ENCODE measurements at regions not wholly inside any gene's neighbourhood (a gene's known extent, or its start where the extent isn't known, plus 50 kb on each side); places are given as distances from the start of the nearest gene placed in this dataset.
"Not testable (repeated sequence)": the region's sequence is repeated elsewhere in the genome, so short reads cannot be mapped to it uniquely, and the experiment has no call there.

GRCh38 chr3:95539950-95540483, 1274.4 kb upstream of the EPHA6 start:
- CTCF ChIA-PET, result no interaction called here

GRCh38 chr3:95565502-95565901, 1248.9 kb upstream of the EPHA6 start:
- H3K27me3 Mint-ChIP-seq, result no peaks in the 10 kb centered on the region
- no peaks in the 10 kb centered on the region for H3K4me1 Mint-ChIP-seq
- peaks cover 8% of the 10 kb centered on the region for H3K9me3 Mint-ChIP-seq (ENCODE audit: low read depth)

More at GRCh38 chr3:95539950-95540483, 1274.4 kb upstream of the EPHA6 start:
- Mint-ChIP-seq H3K27ac (no peak overlapping the region), H3K9me3 (ENCODE audit: low read depth) (peaks cover 6% of the 10 kb centered on the region), H3K4me1 (no peaks in the 10 kb centered on the region), H3K27me3 (no peaks in the 10 kb centered on the region), H3K36me3 (no peaks in the 10 kb centered on the region), H3K4me3 (no peak overlapping the region)
- ATAC-seq, result no peak
- no peak for DNase-seq

DNA sequence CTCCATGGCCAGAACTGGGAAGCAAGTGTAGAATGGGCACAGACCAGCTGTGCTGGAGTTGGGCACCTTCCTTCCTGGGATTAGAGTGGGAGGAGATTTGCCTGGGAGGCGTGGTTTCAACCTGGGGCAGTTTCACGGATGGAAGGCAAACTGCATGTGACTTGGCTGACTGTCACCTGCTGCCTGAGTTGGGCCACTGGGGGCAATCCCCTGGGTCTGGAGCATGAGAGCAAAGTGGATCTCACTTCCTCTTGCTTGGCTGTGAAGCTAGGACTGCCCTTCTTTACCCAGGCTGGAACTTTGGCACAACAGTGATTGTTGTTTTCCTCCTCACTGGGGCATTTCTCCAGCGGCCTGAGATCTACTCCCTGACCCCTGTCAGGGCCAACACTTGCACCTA, 1247.0 kb upstream of the EPHA6 start:
- Mint-ChIP-seq H3K36me3 (no peaks in the 10 kb centered on the region), H3K27me3 (no peaks in the 10 kb centered on the region), H3K4me1 (no peaks in the 10 kb centered on the region), H3K4me3 (no peak overlapping the region), H3K9me3 (ENCODE audit: low read depth) (peaks cover 8% of the 10 kb centered on the region), H3K27ac (no peak overlapping the region)
- DNase-seq (no peak), ATAC-seq (no peak)
- CTCF ChIA-PET, result no interaction called here

More at GRCh38 chr3:95565502-95565901, 1248.9 kb upstream of the EPHA6 start:
- no peak overlapping the region for H3K4me3 Mint-ChIP-seq
- no peak overlapping the region for H3K27ac Mint-ChIP-seq
- CTCF ChIA-PET, result no interaction called here
- ATAC-seq (no peak), DNase-seq (no peak)
- no peaks in the 10 kb centered on the region for H3K36me3 Mint-ChIP-seq

GRCh38 chr3:95586754-95587153, 1227.6 kb upstream of the EPHA6 start:
- Mint-ChIP-seq H3K9me3 (ENCODE audit: low read depth) (peaks cover 8% of the 10 kb centered on the region), H3K4me3 (no peak overlapping the region), H3K4me1 (no peaks in the 10 kb centered on the region), H3K27ac (no peak overlapping the region), H3K27me3 (no peaks in the 10 kb centered on the region), H3K36me3 (no peaks in the 10 kb centered on the region)
- no peak for ATAC-seq
- DNase-seq, result no peak
- CTCF ChIA-PET, result interaction anchor here (0.7 kb wide), 1 partner anchor 114 kb away, joined by 3 read pairs; no protein-coding TSS in a partner anchor

DNA sequence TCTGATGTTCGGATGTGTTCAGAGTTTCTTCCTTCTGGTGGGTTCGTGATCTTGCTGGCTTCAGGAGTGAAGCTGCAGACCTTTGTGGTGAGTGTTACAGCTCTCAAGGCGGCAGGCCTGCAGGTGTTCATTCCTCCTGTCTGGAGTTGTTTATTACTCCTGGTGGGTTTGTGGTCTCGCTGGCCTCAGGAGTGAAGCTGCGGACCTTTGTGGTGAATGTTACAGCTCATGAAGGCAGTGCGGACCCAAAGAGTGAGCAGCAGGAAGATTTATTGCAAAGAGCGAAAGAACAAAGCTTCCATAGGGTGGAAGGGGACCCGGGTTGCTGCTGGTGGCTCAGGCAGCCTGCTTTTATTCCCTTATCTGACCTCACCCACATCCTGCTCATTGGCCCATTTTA, 1226.8 kb upstream of the EPHA6 start:
- DNase-seq; CTCF ChIA-PET; H3K4me1 Mint-ChIP-seq; H3K27ac Mint-ChIP-seq; H3K9me3 Mint-ChIP-seq (ENCODE audit: low read depth); H3K4me3 Mint-ChIP-seq; H3K27me3 Mint-ChIP-seq; H3K36me3 Mint-ChIP-seq; ATAC-seq: not testable (repeated sequence)

DNA sequence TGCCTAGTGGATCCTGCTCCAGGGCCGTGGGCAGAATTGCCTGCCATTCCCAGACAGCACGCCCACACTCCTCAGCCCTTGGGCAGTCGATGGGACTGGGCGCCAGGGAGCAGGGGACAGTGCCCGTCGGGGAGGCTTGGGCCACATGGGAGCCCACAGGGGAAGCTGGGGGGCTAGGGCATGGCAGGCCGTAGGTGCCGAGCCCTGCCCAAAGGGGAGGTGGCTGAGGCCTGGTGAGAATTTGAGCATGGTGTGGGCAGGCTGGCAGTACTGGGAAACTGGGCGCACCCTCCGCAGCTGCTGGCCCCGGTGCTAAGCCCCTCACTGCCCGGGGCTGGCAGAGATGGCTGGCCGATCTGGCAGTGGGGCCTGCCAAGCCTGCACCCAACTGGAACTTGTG, 1225.9 kb upstream of the EPHA6 start:
- CTCF ChIA-PET, result no interaction called here
- H3K9me3 Mint-ChIP-seq (ENCODE audit: low read depth), result peaks cover 7% of the 10 kb centered on the region
- no peaks in the 10 kb centered on the region for H3K27me3 Mint-ChIP-seq
- no peaks in the 10 kb centered on the region for H3K4me1 Mint-ChIP-seq
- DNase-seq, result no peak
- no peak overlapping the region for H3K27ac Mint-ChIP-seq
- H3K4me3 Mint-ChIP-seq, result no peak overlapping the region
- ATAC-seq, result no peak
- no peaks in the 10 kb centered on the region for H3K36me3 Mint-ChIP-seq

- DNase-seq (no peak), ATAC-seq (no peak)
These were observed 1218.8 kb upstream of the EPHA6 start for GRCh38 chr3:95595416-95596075.

DNA sequence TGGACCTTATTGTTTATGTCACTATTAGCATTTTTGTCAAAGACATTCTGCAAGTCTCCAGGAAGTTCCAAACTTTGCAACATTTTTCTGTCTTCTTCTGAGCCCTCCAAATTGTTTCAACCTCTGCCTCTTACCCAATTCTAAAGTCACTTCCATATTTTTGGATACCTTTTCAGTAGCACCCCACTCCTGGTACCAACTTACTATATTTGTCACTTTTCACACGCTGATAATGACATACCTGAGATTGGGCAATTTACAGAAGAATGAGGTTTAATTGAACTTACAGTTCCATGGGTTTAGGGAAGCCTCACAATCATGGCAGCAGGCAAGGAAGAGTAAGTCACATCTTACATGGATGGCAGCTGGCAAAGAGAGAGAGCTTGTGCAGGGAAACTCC, 1206.5 kb upstream of the EPHA6 start:
- H3K4me1 Mint-ChIP-seq, result no peaks in the 10 kb centered on the region
- H3K4me3 Mint-ChIP-seq, result no peak overlapping the region
- no peaks in the 10 kb centered on the region for H3K36me3 Mint-ChIP-seq
- peaks cover 9% of the 10 kb centered on the region for H3K9me3 Mint-ChIP-seq (ENCODE audit: low read depth)
- H3K27ac Mint-ChIP-seq, result no peak overlapping the region
- CTCF ChIA-PET, result no interaction called here
- no peaks in the 10 kb centered on the region for H3K27me3 Mint-ChIP-seq
- ATAC-seq (no peak), DNase-seq (no peak)

More at GRCh38 chr3:95595416-95596075, 1218.8 kb upstream of the EPHA6 start:
- CTCF ChIA-PET, result no interaction called here
- Mint-ChIP-seq H3K27me3 (no peaks in the 10 kb centered on the region), H3K9me3 (ENCODE audit: low read depth) (peaks cover 8% of the 10 kb centered on the region), H3K4me1 (no peaks in the 10 kb centered on the region), H3K27ac (no peak overlapping the region), H3K4me3 (no peak overlapping the region), H3K36me3 (no peaks in the 10 kb centered on the region)

DNA sequence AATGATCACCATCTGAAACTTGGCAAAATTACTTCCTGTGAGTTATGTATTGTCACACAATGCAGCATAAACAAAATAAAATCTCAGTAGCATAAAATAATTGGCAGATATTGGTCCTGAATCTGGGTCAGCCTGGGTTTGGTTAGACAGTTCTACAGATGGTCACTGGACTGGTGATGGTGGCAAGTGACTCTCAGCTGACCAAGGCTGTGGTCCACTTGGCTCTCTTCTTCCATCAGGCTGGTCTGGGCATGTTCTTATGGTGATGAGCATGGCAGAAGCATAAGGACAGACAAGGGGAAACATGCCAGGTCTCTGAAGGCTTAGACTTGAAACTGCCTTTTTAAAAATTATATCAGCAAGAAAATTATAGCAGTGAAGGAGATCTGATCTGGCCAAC, 1205.0 kb upstream of the EPHA6 start:
- DNase-seq (no peak), ATAC-seq (no peak)
- Mint-ChIP-seq H3K36me3 (no peaks in the 10 kb centered on the region), H3K9me3 (ENCODE audit: low read depth) (peaks cover 9% of the 10 kb centered on the region), H3K27me3 (no peaks in the 10 kb centered on the region), H3K4me1 (no peaks in the 10 kb centered on the region), H3K4me3 (no peak overlapping the region), H3K27ac (no peak overlapping the region)
- CTCF ChIA-PET, result no interaction called here

DNA sequence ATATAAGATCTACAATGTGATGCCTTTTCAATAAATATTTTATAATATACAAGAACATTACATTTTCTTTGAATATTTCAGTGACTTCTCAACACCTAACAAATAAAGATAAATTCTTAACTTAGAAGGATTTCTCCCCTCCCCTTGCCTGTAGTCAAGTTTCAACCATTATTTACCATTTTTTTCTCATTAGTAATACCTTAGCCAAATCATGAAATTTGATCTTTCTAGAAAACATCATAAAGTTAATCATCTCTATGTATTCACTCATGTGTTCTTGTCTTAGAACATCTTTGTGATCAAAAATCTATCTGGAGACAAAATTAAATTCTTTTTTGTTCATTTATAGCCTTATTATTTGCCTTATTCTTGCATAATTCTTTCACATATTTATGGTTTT, 1201.8 kb upstream of the EPHA6 start:
- Mint-ChIP-seq H3K27ac (no peak overlapping the region), H3K36me3 (no peaks in the 10 kb centered on the region), H3K27me3 (no peaks in the 10 kb centered on the region), H3K4me3 (no peak overlapping the region), H3K9me3 (ENCODE audit: low read depth) (peaks cover 4% of the 10 kb centered on the region), H3K4me1 (no peaks in the 10 kb centered on the region)
- ATAC-seq, result no peak
- CTCF ChIA-PET, result no interaction called here
- DNase-seq, result no peak

DNA sequence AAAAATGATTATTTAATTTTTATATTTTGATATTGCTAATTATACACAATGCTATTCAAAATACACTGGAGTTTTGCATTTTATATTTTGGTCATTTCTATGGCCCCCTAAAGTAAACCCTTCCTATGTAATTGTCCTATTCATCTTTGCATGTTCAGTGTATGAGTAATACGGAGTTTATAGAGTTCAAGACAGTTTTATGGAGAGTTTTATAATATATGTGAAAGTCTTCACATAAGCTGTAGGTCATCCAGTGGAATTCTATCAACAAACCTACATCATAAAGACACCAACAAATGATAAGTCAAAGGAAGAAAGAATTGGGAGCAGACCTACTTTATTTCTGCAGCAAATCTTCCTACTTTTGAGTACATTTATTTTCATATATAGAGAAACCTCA, 1200.4 kb upstream of the EPHA6 start:
- H3K9me3 Mint-ChIP-seq (ENCODE audit: low read depth), result no peaks in the 10 kb centered on the region

DNA sequence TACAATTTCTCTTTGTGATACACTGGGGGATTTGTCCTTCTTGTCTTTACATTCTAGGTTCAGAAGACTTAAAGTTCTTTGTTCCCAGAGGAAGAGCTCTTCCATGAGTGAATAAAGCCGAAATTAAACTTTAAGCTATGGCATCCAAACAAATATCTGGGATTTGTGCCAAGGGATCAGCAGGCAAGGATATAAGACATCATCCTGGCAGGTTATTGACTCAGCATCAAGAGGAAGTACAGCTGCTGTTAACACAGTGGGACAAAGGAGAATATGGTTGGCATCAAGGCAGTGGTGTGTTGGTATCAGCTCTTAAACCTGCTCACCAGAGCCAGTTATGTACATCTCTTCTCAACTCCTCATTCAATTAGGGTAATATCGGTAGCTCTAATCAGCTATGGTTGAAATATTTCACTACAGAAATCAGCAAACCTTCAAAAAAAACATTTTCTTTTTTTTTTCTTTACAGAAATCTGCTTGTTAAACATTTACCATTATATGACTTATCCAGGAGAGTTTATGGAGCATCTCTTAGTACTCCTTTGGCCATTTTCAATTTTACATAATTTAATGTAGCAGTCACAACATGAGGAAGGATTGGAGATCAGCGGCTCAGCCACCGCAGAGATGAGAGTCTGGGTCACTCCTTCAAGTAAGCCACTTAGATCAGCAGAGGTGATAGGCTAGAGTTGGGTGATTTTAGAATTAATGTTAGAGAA, 1198.6 kb upstream of the EPHA6 start:
- CTCF ChIA-PET, result no interaction called here
- Mint-ChIP-seq H3K4me3 (no peak overlapping the region), H3K4me1 (no peaks in the 10 kb centered on the region), H3K36me3 (no peaks in the 10 kb centered on the region), H3K27ac (no peak overlapping the region), H3K27me3 (no peaks in the 10 kb centered on the region), H3K9me3 (ENCODE audit: low read depth) (no peaks in the 10 kb centered on the region)
- no peak for ATAC-seq
- DNase-seq, result no peak

More for the DNA sequence above, 1200.4 kb upstream of the EPHA6 start:
- ATAC-seq, result no peak
- Mint-ChIP-seq H3K36me3 (no peaks in the 10 kb centered on the region), H3K27me3 (no peaks in the 10 kb centered on the region), H3K27ac (no peak overlapping the region), H3K4me3 (no peak overlapping the region), H3K4me1 (no peaks in the 10 kb centered on the region)
- DNase-seq, result no peak
- CTCF ChIA-PET, result no interaction called here

DNA sequence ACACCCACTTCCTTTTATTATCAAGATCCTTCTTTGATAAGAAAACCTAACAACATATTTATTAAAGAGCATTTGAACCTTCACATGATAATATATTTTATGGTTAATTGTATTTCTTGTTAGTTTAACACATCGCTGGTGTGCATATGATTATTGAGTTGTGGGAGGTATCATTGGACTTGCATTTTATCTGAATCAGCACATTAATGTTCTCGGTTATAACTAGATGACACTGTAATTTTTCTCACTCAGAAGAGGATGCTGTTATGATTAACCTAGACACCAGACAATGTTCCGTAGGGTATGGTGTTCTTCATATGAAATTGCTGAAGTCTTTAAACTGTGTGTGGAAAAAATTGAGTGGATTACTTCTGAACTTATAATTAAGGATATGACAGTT, 1188.3 kb upstream of the EPHA6 start:
- ATAC-seq (no peak), DNase-seq (no peak)
- no peaks in the 10 kb centered on the region for H3K36me3 Mint-ChIP-seq
- H3K4me3 Mint-ChIP-seq, result no peak overlapping the region
- CTCF ChIA-PET, result no interaction called here
- no peaks in the 10 kb centered on the region for H3K4me1 Mint-ChIP-seq
- peaks cover 2% of the 10 kb centered on the region for H3K9me3 Mint-ChIP-seq (ENCODE audit: low read depth)
- no peak overlapping the region for H3K27ac Mint-ChIP-seq
- H3K27me3 Mint-ChIP-seq, result no peaks in the 10 kb centered on the region

DNA sequence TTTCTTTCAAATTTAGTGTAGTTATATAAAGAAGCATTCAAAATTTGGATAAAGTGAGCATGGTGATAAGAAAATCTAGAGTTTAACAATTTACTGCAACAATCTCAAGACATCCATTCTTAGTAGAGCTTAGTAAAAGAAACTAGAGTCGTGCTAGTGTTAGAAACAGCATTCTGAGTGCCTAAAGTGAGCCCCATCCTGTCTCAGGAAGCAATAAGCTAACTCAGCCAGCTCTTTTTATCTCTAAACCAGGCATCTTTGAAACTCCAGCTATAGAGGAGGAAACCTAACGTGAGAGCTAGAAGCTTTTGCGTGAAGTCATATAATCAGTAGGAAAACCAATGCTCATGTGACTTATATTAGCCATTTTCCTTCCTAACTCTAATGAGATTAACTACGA, 1187.1 kb upstream of the EPHA6 start:
- CTCF ChIA-PET, result no interaction called here
- Mint-ChIP-seq H3K36me3 (no peaks in the 10 kb centered on the region), H3K9me3 (ENCODE audit: low read depth) (no peaks in the 10 kb centered on the region), H3K4me1 (no peaks in the 10 kb centered on the region), H3K27me3 (no peaks in the 10 kb centered on the region), H3K4me3 (no peak overlapping the region), H3K27ac (no peak overlapping the region)
- no peak for ATAC-seq
- DNase-seq, result no peak

All from activated CD8-positive, alpha-beta memory T cell treated with anti-CD3 and anti-CD28 coated beads, Interleukin-2, amount 10 ng/mL, durations not matched to agents 7 days and 5 days (primary cell).